ENCODE measurements at regions not wholly inside any gene's neighbourhood (a gene's known extent, or its start where the extent isn't known, plus 50 kb on each side); places are given as distances from the start of the nearest gene placed in this dataset.

DNA sequence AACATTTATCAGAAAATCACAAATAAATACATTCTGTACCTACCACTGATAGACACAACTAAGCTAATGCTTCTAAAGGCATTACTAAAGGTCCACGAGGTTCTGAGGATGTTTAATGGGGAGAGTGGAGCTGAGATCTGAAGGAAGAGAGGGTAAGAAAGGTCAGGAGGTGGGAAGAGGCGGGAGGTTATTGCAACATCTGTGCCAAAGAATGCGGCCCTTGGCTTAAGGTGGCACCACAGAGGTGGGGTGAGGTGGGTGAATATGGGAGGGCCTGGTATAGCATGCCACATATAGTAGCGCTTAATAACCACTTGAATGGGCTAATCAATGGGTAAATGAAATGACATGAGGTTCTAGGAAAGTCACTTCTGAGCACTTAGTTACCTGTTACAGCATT is 217.8 kb upstream of the ATP5MC3 start:
- ATAC-seq: no peak
- TF ChIP-seq ZNF70 (CRISPR knock-in tag; IDR thresholded peaks at IDR 0.05) (no peak), SNAI2 (CRISPR knock-in tag; IDR thresholded peaks at IDR 0.05) (no peak), OSR1 (CRISPR knock-in tag; IDR thresholded peaks at IDR 0.05) (no peak), ESRRG (CRISPR knock-in tag; IDR thresholded peaks at IDR 0.05) (no peak), ISL1 (CRISPR knock-in tag; IDR thresholded peaks at IDR 0.05) (no peak), PPARA (CRISPR knock-in tag; IDR thresholded peaks at IDR 0.05; ENCODE audit: borderline replicate concordance) (no peak), BACH2 (CRISPR knock-in tag; IDR thresholded peaks at IDR 0.05; ENCODE audit: borderline replicate concordance) (no peak), ZFP3 (CRISPR knock-in tag; IDR thresholded peaks at IDR 0.05) (no peak)
- TF ChIP-seq, protein P1, sequence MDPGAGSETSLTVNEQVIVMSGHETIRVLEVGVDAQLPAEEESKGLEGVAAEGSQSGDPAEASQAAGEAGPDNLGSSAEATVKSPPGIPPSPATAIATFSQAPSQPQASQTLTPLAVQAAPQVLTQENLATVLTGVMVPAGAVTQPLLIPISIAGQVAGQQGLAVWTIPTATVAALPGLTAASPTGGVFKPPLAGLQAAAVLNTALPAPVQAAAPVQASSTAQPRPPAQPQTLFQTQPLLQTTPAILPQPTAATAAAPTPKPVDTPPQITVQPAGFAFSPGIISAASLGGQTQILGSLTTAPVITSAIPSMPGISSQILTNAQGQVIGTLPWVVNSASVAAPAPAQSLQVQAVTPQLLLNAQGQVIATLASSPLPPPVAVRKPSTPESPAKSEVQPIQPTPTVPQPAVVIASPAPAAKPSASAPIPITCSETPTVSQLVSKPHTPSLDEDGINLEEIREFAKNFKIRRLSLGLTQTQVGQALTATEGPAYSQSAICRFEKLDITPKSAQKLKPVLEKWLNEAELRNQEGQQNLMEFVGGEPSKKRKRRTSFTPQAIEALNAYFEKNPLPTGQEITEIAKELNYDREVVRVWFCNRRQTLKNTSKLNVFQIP (CRISPR knock-in tag; IDR thresholded peaks at IDR 0.05; ENCODE audit: borderline replicate concordance, low read depth): no peak

DNA sequence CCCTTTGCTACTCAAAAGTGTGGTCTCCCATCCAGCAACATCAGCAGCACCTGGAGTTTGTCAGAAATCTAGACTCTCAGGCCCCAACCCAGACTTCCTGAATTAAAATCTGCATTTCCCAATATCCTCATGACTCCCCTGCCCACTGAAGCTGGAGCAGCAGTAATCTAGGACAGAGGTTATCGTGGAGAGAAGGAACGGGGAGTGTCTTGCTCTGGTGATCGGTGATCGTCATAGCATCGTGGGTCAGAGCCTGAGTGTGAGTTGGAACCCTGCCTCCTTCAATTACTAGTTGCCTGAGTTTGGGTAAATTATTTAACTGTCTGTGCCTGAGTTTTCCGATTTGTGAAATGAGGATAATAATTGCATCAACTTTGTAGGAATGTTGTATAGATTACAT is 217.3 kb upstream of the ATP5MC3 start:
- TF ChIP-seq ARNTL (CRISPR knock-in tag; IDR thresholded peaks at IDR 0.05; ENCODE audit: borderline replicate concordance, low read depth) (no peak), ZFP30 (CRISPR knock-in tag; IDR thresholded peaks at IDR 0.05) (no peak), TCF4 (CRISPR knock-in tag; IDR thresholded peaks at IDR 0.05; ENCODE audit: borderline replicate concordance) (no peak), ZNF70 (CRISPR knock-in tag; IDR thresholded peaks at IDR 0.05) (no peak), CSDC2 (CRISPR knock-in tag; IDR thresholded peaks at IDR 0.05) (no peak)
- no peak for ATAC-seq

DNA sequence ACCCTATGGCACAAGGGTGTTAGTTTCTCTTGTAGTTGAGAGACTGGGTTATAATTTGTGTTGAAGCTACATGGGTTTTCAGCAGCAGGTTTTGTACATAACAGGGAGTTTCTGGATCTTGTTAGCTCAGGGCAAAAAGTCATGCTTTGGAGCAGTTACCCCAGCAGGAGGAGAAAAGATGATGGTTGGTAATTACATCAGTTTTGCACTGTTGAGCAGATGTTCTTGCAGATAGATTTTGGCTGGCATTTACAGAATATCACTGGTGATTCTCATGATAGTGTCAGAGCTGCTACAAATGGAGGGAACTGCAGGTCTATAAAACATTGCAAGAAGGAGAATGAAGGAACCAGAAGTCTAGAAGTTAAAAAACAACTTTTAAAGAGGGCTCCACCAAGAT is 215.2 kb upstream of the ATP5MC3 start:
- ATAC-seq: no peak
- TF ChIP-seq TCF4 (CRISPR knock-in tag; IDR thresholded peaks at IDR 0.05; ENCODE audit: borderline replicate concordance) (peak; percentile 71; the same call in 1 of the 2 replicates), GLIS3 (CRISPR knock-in tag; IDR thresholded peaks at IDR 0.05) (no peak)

DNA sequence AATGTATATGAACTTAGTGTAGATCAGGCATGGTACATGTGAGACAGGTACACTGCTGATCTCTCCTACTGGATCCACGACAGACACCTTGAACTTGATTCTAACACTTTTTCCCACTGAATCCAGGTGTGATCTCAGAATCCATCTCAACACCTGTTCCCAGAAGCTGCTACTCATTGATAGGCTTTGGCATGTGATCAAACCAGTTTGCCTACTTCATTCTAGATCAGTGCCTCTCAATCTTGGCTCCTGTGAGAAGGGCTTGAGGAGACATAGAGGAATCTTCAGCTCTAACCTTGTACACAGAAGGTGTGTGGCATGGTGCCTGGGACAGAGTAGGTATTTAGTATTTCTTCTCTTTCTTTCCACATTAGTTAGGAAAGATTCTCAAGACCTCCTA is 212.3 kb upstream of the ATP5MC3 start:
- TF ChIP-seq, protein P2, sequence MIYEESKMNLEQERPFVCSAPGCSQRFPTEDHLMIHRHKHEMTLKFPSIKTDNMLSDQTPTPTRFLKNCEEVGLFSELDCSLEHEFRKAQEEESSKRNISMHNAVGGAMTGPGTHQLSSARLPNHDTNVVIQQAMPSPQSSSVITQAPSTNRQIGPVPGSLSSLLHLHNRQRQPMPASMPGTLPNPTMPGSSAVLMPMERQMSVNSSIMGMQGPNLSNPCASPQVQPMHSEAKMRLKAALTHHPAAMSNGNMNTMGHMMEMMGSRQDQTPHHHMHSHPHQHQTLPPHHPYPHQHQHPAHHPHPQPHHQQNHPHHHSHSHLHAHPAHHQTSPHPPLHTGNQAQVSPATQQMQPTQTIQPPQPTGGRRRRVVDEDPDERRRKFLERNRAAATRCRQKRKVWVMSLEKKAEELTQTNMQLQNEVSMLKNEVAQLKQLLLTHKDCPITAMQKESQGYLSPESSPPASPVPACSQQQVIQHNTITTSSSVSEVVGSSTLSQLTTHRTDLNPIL (CRISPR knock-in tag; IDR thresholded peaks at IDR 0.05; ENCODE audit: low read depth): no peak
- TF ChIP-seq RARB (CRISPR knock-in tag; IDR thresholded peaks at IDR 0.05) (no peak), ZNF565 (CRISPR knock-in tag; conservative IDR thresholded peaks at IDR 0.05; ENCODE audit: low read depth) (no peak), ZNF8 (CRISPR knock-in tag; IDR thresholded peaks at IDR 0.05) (no peak), CSDC2 (CRISPR knock-in tag; IDR thresholded peaks at IDR 0.05) (no peak), ISL1 (CRISPR knock-in tag; IDR thresholded peaks at IDR 0.05) (no peak), OSR1 (CRISPR knock-in tag; IDR thresholded peaks at IDR 0.05) (no peak), ESRRG (CRISPR knock-in tag; IDR thresholded peaks at IDR 0.05) (no peak), ZFP30 (CRISPR knock-in tag; IDR thresholded peaks at IDR 0.05) (no peak), GLIS3 (CRISPR knock-in tag; IDR thresholded peaks at IDR 0.05) (no peak), SNAI2 (CRISPR knock-in tag; IDR thresholded peaks at IDR 0.05) (no peak), TCF4 (CRISPR knock-in tag; IDR thresholded peaks at IDR 0.05; ENCODE audit: borderline replicate concordance) (no peak), ZC3H10 (CRISPR knock-in tag; IDR thresholded peaks at IDR 0.05) (no peak)
- TF ChIP-seq, protein P3, sequence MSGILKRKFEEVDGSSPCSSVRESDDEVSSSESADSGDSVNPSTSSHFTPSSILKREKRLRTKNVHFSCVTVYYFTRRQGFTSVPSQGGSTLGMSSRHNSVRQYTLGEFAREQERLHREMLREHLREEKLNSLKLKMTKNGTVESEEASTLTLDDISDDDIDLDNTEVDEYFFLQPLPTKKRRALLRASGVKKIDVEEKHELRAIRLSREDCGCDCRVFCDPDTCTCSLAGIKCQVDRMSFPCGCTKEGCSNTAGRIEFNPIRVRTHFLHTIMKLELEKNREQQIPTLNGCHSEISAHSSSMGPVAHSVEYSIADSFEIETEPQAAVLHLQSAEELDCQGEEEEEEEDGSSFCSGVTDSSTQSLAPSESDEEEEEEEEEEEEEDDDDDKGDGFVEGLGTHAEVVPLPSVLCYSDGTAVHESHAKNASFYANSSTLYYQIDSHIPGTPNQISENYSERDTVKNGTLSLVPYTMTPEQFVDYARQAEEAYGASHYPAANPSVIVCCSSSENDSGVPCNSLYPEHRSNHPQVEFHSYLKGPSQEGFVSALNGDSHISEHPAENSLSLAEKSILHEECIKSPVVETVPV (CRISPR knock-in tag; IDR thresholded peaks at IDR 0.05): no peak
- ATAC-seq: no peak

DNA sequence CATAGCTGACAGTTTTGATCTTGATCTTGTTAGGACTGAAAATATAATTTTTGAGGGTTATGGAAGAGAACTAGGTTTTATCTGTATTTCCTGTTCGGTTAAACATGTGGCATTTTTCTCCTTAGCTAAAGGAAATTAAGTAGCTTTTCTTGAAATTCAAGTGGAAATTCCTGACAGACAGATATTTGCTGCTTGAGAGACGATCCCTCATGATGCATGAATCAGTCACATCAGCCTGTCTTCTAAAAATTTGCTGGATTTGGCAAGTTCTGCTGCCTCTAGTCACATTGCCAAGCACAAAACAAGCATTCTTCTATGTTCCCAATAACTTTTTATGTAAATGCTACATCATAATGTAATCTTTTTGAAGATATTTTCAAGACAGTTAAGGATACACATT is 201.8 kb upstream of the ATP5MC3 start:
- ATAC-seq: no peak
- TF ChIP-seq TOX (CRISPR knock-in tag; IDR thresholded peaks at IDR 0.05; ENCODE audit: borderline replicate concordance): no peak
- TF ChIP-seq ISL1 (CRISPR knock-in tag; IDR thresholded peaks at IDR 0.05): no peak
- TF ChIP-seq TCF4 (CRISPR knock-in tag; IDR thresholded peaks at IDR 0.05; ENCODE audit: borderline replicate concordance): no peak
- TF ChIP-seq PPARA (CRISPR knock-in tag; IDR thresholded peaks at IDR 0.05; ENCODE audit: borderline replicate concordance): no peak
- TF ChIP-seq OSR1 (CRISPR knock-in tag; IDR thresholded peaks at IDR 0.05): no peak
- TF ChIP-seq, protein P2 (CRISPR knock-in tag; IDR thresholded peaks at IDR 0.05; ENCODE audit: low read depth): no peak
- no peak for TF ChIP-seq ZFP30 (CRISPR knock-in tag; IDR thresholded peaks at IDR 0.05)
- TF ChIP-seq ZC3H10 (CRISPR knock-in tag; IDR thresholded peaks at IDR 0.05): no peak
- no peak for TF ChIP-seq RARB (CRISPR knock-in tag; IDR thresholded peaks at IDR 0.05)
- TF ChIP-seq, protein P1 (CRISPR knock-in tag; IDR thresholded peaks at IDR 0.05; ENCODE audit: borderline replicate concordance, low read depth): no peak
- no peak for TF ChIP-seq ZNF8 (CRISPR knock-in tag; IDR thresholded peaks at IDR 0.05)
- no peak for TF ChIP-seq ESRRG (CRISPR knock-in tag; IDR thresholded peaks at IDR 0.05)
- TF ChIP-seq, protein P3 (CRISPR knock-in tag; IDR thresholded peaks at IDR 0.05): no peak
